GM21367 (cell line): ENCODE measurements at regions not wholly inside any gene's neighbourhood (a gene's known extent, or its start where the extent isn't known, plus 50 kb on each side); places are given as distances from the start of the nearest gene placed in this dataset.

Experiments
- ATAC-seq: cut with Tn5 transposase; IDR thresholded peaks from one replicate; pipeline ENCODE4 v1.9.1; 2021; ENCODE audit not compliant: unreplicated experiment

DNA sequence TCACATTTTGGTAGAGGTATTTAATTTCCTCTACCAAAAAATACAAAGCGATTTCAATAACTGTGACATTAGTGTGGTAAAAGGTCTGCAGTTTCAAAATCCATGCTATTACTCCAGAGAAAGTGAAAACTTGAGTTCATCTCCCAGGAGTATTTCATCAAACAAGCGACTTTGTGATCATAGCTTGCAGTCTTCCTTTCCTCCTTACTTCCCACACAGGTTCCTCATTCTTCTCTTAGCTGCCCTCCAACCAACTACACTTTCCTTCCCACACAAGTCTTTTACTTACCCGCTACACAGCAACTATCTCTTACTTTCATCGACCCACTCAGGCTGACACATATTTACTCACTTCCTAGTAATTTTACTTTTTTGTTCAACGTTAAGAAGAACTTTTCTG, 413.4 kb upstream of the USP15 start:
- no peak for ATAC-seq

GRCh38 chr12:61848893-61849292, 411.3 kb upstream of the USP15 start:
- no peak for ATAC-seq

DNA sequence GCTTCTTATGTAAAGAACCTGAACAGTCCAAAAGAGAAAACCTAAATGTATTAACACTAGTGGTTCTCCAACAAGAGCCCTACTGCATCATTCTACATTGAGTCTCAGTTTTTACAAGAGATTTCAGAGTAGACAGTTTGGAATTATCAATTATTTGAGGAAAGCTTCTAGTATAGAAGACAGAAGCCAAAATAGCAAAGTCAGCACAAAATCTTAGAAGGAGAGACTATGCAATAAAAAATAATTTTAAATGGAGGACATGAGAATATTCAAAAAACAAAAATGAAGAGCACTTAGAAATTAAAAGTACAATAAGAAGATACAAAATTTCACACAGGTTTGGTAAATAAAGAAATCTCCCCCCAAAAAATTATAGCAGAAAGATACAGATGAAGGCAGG, 406.3 kb upstream of the USP15 start:
- ATAC-seq: no peak

- ATAC-seq: no peak
Observed at GRCh38 chr12:61854902-61855301, 405.3 kb upstream of the USP15 start.

- no peak for ATAC-seq
Observed at GRCh38 chr12:61857968-61858367, 402.2 kb upstream of the USP15 start.

GRCh38 chr12:61860451-61860850, 399.8 kb upstream of the USP15 start:
- no peak for ATAC-seq

- ATAC-seq: no peak
Observed at GRCh38 chr12:61862986-61863385, 397.2 kb upstream of the USP15 start.

DNA sequence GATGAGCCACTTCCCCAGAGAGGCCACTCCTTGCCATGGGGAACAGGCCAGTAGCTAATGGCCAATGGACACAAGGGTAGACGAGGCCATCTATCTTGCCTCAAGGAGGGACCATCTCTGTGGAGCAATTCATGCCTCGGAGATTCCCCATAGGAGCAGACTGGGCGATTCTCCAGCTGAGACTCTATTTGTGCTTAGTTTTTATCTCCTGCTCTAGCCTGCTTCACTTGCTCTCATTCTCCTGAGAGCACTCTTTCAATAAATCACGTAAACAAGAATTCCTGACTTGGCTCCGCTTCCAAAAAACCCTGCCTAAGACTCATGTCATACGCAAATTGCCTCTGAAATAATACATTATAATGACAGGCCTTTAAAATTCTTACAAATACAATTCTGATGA, 396.4 kb upstream of the USP15 start:
- ATAC-seq: no peak

GRCh38 chr12:61869796-61870195, 390.4 kb upstream of the USP15 start:
- no peak for ATAC-seq

DNA sequence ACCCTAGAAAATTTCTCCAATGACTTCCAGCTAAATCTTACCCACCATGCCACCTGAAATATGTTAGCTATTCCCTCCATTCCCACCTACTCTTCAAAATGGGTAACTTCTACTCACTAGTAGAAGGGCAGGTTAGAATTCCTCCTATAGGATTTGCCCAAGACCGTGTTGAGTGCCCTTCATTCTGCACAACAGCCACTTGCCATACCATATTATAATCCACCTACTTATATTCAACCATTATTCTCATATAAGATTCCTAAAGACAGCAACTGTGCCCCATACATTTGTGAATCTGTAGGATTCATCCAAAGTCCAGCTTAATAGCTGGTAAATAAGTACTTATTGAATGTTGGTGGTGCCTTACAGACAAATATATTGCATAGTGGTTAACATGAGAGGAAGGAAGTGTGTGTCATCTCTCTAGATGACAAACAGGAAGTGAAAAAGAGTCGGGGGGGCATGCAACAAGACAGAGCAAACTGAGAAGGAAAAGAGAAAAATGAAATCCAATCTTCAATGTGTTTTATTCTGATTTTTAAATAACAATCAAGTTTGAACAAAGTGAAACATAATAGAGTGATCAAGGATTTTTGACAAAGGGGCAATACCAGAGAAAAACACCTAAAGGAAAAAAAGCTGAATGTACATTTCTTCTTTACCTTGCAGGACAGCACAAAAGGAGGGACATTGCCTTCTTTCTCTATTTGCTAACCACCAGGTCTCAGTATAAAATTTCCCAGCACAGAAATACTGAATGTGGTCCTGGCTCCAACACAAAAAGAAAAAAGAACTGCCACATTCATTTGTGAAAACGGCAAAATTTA, 389.3 kb upstream of the USP15 start:
- no peak for ATAC-seq

GRCh38 chr12:61871485-61871810, 388.8 kb upstream of the USP15 start:
- ATAC-seq: no peak

GRCh38 chr12:61879229-61879628, 381.0 kb upstream of the USP15 start:
- ATAC-seq: no peak

- no peak for ATAC-seq
Observed at GRCh38 chr12:61880186-61880585, 380.0 kb upstream of the USP15 start.

GRCh38 chr12:61891632-61892031, 368.6 kb upstream of the USP15 start:
- ATAC-seq: no peak

- no peak for ATAC-seq
Observed at GRCh38 chr12:61894168-61894567, 366.0 kb upstream of the USP15 start.

GRCh38 chr12:61896436-61896835, 363.8 kb upstream of the USP15 start:
- ATAC-seq: no peak

DNA sequence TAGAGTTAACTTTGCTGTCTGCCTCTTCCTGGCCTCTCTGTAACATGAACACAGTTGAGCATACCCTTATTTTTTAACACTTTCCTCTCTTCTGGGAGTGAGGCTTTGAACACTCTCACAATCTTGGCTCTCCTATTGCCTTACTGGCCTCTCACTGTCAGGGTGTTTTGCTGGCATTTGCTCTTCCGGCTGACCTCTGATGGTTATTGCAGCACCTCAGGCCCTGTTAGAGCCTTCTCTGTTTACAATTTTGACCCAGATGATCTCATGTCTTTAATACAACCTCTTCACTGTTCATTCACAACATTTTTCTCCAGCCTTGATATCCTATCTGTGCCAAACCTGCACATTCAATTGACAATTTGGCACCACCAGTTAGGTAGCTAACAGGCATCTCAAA, 357.8 kb upstream of the USP15 start:
- no peak for ATAC-seq

GRCh38 chr12:61911113-61911512, 349.1 kb upstream of the USP15 start:
- no peak for ATAC-seq

DNA sequence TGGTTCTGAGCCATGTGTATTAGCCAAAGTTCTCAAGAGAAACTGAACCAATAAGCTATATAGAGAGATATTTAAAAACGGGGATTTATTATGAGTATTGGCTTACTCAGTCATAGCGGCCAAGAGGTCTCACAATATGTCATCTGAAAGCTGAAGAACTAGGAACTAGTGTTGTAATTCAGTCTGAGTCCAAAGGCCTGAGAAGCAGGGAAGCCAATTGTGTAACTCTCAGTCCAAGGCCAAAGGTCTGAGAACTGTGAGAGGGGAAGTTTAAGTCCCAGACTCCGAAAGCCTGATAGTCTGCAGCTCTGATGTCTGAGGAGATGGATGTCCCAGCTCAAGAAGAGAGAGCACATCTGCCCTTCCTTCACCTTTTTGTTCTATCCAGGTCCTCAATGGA, 344.8 kb upstream of the USP15 start:
- ATAC-seq: no peak

DNA sequence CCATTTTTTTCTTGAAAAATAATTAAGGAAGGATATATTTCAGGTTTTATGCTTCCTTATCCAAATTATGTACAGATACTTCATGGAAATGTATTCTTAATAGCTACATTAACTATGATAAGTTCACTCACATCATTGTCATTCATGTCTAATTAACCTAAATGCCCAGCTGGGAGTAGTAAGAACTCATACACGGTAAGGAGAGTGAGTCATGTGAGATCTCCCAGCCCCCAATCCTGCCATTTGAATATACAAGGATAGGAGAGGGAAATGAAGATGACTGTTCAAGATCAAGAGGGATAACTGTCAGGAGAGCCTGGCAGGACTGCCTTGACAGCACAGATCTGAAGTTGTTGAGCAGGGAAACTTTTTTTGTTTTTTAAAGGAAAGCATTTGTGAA, 343.4 kb upstream of the USP15 start:
- no peak for ATAC-seq

- no peak for ATAC-seq
Observed at GRCh38 chr12:61919686-61920085, 340.5 kb upstream of the USP15 start.

DNA sequence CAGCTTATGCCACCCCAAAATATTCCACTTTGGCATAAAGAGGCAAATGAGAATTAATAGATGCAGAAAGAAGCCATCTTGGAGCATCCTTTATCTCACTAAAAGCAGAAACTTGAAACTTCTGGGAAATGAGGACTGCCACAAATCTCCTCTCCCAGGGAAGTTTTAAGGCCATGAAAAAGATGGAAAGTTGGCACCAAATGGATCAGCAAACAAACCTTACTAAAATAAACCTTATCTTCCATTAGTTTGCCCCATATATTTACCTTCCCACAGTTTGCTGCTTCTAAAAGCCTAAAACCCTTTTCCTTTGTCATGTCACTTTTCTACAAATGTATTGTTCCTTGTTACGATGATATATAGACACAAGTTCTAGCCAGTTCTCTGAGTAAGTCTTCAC, 340.0 kb upstream of the USP15 start:
- no peak for ATAC-seq

DNA sequence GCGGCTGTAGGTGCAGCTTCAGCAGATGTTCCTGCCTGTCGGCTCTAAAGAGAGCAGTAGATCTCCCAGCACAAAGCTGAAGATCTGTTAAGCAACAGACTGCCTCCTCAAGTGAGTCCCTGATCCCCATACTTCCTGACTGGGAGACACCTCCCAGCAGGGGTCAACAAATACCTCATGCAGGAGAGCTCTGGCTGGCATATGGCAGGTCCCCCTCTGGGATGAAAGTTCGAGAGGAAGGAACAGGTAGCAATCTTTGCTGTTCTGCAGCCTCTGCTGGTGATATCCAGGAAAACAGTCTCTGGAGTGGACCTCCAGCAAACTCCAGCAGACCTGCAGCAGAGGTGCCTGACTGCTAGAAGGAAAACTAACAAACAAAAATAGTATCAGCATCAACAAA, 337.1 kb upstream of the USP15 start:
- no peak for ATAC-seq
